WTC11 (cell line): ENCODE measurements at regions not wholly inside any gene's neighbourhood (a gene's known extent, or its start where the extent isn't known, plus 50 kb on each side); places are given as distances from the start of the nearest gene placed in this dataset.

Source experiments
- ATAC-seq: fragments of 200-7000 bp; cut with Tn5 transposase; 2 replicates; pipeline ENCODE4 v1.10.0; 2021; ENCODE audit warnings: mild to moderate bottlenecking, moderate library complexity
- CTCF ChIA-PET: fragments of 300-600 bp; sonication (Branson Sonifier 250); formaldehyde crosslinking; loops from one replicate; lab custom pipeline; 2021; ENCODE audit warnings: antibody characterized with exemption; lab: Charles Lee
- POLR2A ChIA-PET: fragments of 350-600 bp; sonication (Branson Sonifier 250); formaldehyde crosslinking; loops from one replicate; lab custom pipeline; 2021; ENCODE audit warnings: antibody characterized with exemption; lab: Charles Lee
- DNase-seq: peaks from one replicate; pipeline ENCODE4 v3.0.0; 2021; ENCODE audit warnings: low spot score
- H3K27ac Mint-ChIP-seq: 2 replicates; pipeline ENCODE4 v1.8.0; 2021; ENCODE audit warnings: mixed read lengths
- H3K27me3 Mint-ChIP-seq: 2 replicates; pipeline ENCODE4 v1.8.0; 2021; ENCODE audit warnings: low read depth, mild to moderate bottlenecking, moderate library complexity, mixed read lengths
- H3K36me3 Mint-ChIP-seq: 2 replicates; pipeline ENCODE4 v1.8.0; 2021; ENCODE audit warnings: mixed read lengths
- H3K4me1 Mint-ChIP-seq: 2 replicates; pipeline ENCODE4 v1.8.0; 2022; ENCODE audit warnings: mixed read lengths
- H3K4me3 Mint-ChIP-seq: 2 replicates; pipeline ENCODE4 v1.8.0; 2021; ENCODE audit warnings: mild to moderate bottlenecking, moderate library complexity, mixed read lengths
- H3K9me3 Mint-ChIP-seq: 2 replicates; pipeline ENCODE4 v1.8.0; 2021; ENCODE audit warnings: mixed read lengths
- ATF1 ChIP-seq: sonication (generic); formaldehyde crosslinking; IDR thresholded peaks from 2 replicates; pipeline ENCODE4 v1.8.1; 2023; ENCODE audit warnings: mild to moderate bottlenecking, moderate library complexity, missing genetic modification reagents
- ATF3 ChIP-seq: sonication (generic); formaldehyde crosslinking; conservative IDR thresholded peaks from 2 replicates; pipeline ENCODE4 v1.8.1; 2022; ENCODE audit warnings: mild to moderate bottlenecking, missing genetic modification reagents
- ERG ChIP-seq: fragments of 250-450 bp; sonication (Bioruptor Pico); IDR thresholded peaks from 2 replicates; pipeline ENCODE4 v1.8.0; 2021; ENCODE audit warnings: mild to moderate bottlenecking
- ETV6 ChIP-seq: sonication (generic); formaldehyde crosslinking; IDR thresholded peaks from 2 replicates; pipeline ENCODE4 v1.8.1; 2022; ENCODE audit warnings: mild to moderate bottlenecking, missing genetic modification reagents
- FOXJ3 ChIP-seq: sonication (generic); formaldehyde crosslinking; IDR thresholded peaks from 2 replicates; pipeline ENCODE4 v1.9.0; 2021; ENCODE audit warnings: missing genetic modification reagents, mild to moderate bottlenecking, borderline replicate concordance
- GTF2I ChIP-seq: fragments of 250-450 bp; sonication (Bioruptor Pico); conservative IDR thresholded peaks from 2 replicates; pipeline ENCODE4 v1.4.0; 2021; ENCODE audit warnings: mild to moderate bottlenecking
- MYBL2 ChIP-seq: sonication (generic); formaldehyde crosslinking; IDR thresholded peaks from 2 replicates; pipeline ENCODE4 v1.8.1; 2023; ENCODE audit warnings: mild to moderate bottlenecking, moderate library complexity, missing genetic modification reagents
- PRDM15 ChIP-seq: sonication (generic); formaldehyde crosslinking; IDR thresholded peaks from 2 replicates; pipeline ENCODE4 v1.8.0; 2022; ENCODE audit warnings: missing genetic modification reagents
- SP1 ChIP-seq: sonication (generic); formaldehyde crosslinking; conservative IDR thresholded peaks from 2 replicates; pipeline ENCODE4 v1.8.1; 2022; ENCODE audit warnings: missing genetic modification reagents
- TEAD4 ChIP-seq: sonication (generic); formaldehyde crosslinking; IDR thresholded peaks from 2 replicates; pipeline ENCODE4 v1.8.0; 2022; ENCODE audit warnings: mild to moderate bottlenecking, missing genetic modification reagents
- ZNF121 ChIP-seq: sonication (generic); formaldehyde crosslinking; IDR thresholded peaks from 2 replicates; pipeline ENCODE4 v1.8.0; 2023; ENCODE audit warnings: missing genetic modification reagents
- ZNF263 ChIP-seq: sonication (generic); formaldehyde crosslinking; IDR thresholded peaks from 2 replicates; pipeline ENCODE4 v1.8.1; 2022; ENCODE audit warnings: low read depth, mild to moderate bottlenecking, moderate library complexity, missing genetic modification reagents
- ZNF396 ChIP-seq: fragments of 250-450 bp; sonication (Bioruptor Pico); IDR thresholded peaks from 2 replicates; pipeline ENCODE4 v1.8.0; 2021; ENCODE audit warnings: mild to moderate bottlenecking, moderate library complexity, borderline replicate concordance
- ZNF532 ChIP-seq: fragments of 250-450 bp; sonication (Bioruptor Pico); IDR thresholded peaks from 2 replicates; pipeline ENCODE4 v1.9.0; 2021; ENCODE audit warnings: mild to moderate bottlenecking, borderline replicate concordance
- TF ChIP-seq, protein P1 (sequence below): fragments of 250-450 bp; sonication (Bioruptor Pico); IDR thresholded peaks from 2 replicates; pipeline ENCODE4 v1.9.0; 2021; ENCODE audit warnings: mild to moderate bottlenecking
- TF ChIP-seq, protein P2 (sequence below): fragments of 200-600 bp; IDR thresholded peaks from 2 replicates; pipeline ENCODE4 v1.8.0; 2022; ENCODE audit warnings: antibody characterized with exemption

DNA sequence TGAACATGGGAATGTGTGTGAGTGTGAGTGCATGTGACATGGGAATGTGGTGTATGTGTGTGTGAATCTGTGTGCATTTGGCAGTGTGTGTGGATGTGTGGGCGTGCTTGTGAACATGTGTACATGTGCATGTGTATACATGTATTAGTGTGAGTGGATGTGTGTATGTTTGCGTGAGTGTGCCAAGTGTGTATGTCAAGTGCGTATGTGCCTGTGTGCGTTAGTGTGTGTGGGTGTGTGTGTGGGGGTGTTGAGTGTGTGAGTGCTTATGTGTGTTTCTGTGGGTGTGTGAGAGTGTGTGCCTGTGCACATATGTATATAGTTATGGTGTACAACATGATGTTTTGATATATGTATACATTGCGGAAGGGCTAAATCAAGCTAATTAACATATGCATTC is 244.3 kb downstream of the GADD45G start:
- no peak overlapping the region for H3K27ac Mint-ChIP-seq
- POLR2A ChIA-PET = no interaction called here
- CTCF ChIA-PET = no interaction called here
- ATAC-seq = no peak
- H3K4me3 Mint-ChIP-seq = no peak overlapping the region
- H3K4me1 Mint-ChIP-seq = peaks cover 9% of the 10 kb centered on the region
- TF ChIP-seq ERG (CRISPR knock-in tag) = no peak
- no peak for TF ChIP-seq ZNF532
- TF ChIP-seq SP1 (CRISPR knock-in tag) = no peak
- TF ChIP-seq, protein P1, sequence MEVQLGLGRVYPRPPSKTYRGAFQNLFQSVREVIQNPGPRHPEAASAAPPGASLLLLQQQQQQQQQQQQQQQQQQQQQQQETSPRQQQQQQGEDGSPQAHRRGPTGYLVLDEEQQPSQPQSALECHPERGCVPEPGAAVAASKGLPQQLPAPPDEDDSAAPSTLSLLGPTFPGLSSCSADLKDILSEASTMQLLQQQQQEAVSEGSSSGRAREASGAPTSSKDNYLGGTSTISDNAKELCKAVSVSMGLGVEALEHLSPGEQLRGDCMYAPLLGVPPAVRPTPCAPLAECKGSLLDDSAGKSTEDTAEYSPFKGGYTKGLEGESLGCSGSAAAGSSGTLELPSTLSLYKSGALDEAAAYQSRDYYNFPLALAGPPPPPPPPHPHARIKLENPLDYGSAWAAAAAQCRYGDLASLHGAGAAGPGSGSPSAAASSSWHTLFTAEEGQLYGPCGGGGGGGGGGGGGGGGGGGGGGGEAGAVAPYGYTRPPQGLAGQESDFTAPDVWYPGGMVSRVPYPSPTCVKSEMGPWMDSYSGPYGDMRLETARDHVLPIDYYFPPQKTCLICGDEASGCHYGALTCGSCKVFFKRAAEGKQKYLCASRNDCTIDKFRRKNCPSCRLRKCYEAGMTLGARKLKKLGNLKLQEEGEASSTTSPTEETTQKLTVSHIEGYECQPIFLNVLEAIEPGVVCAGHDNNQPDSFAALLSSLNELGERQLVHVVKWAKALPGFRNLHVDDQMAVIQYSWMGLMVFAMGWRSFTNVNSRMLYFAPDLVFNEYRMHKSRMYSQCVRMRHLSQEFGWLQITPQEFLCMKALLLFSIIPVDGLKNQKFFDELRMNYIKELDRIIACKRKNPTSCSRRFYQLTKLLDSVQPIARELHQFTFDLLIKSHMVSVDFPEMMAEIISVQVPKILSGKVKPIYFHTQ (CRISPR knock-in tag) = no peak
- TF ChIP-seq ZNF263 (CRISPR knock-in tag) = no peak
- no peak for TF ChIP-seq MYBL2 (CRISPR knock-in tag)
- no peak for TF ChIP-seq ATF1 (CRISPR knock-in tag)
- TF ChIP-seq GTF2I (CRISPR knock-in tag) = no peak
- no peak for TF ChIP-seq TEAD4 (CRISPR knock-in tag)
- TF ChIP-seq FOXJ3 (CRISPR knock-in tag) = no peak
- TF ChIP-seq ATF3 (CRISPR knock-in tag) = no peak
- TF ChIP-seq ZNF396 (CRISPR knock-in tag) = no peak
- no peak for TF ChIP-seq PRDM15 (CRISPR knock-in tag)
- no peak for TF ChIP-seq ETV6
- TF ChIP-seq, protein P2, sequence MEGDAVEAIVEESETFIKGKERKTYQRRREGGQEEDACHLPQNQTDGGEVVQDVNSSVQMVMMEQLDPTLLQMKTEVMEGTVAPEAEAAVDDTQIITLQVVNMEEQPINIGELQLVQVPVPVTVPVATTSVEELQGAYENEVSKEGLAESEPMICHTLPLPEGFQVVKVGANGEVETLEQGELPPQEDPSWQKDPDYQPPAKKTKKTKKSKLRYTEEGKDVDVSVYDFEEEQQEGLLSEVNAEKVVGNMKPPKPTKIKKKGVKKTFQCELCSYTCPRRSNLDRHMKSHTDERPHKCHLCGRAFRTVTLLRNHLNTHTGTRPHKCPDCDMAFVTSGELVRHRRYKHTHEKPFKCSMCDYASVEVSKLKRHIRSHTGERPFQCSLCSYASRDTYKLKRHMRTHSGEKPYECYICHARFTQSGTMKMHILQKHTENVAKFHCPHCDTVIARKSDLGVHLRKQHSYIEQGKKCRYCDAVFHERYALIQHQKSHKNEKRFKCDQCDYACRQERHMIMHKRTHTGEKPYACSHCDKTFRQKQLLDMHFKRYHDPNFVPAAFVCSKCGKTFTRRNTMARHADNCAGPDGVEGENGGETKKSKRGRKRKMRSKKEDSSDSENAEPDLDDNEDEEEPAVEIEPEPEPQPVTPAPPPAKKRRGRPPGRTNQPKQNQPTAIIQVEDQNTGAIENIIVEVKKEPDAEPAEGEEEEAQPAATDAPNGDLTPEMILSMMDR = no peak
- TF ChIP-seq ZNF121 (CRISPR knock-in tag) = no peak
- H3K36me3 Mint-ChIP-seq = no peaks in the 10 kb centered on the region
- H3K27me3 Mint-ChIP-seq = peaks cover 3% of the 10 kb centered on the region
- peaks cover 4% of the 10 kb centered on the region; the same call in 1 of the 2 replicates for H3K9me3 Mint-ChIP-seq
- no peak for DNase-seq
